Upper lobe of left lung (tissue), 6 donors: ENCODE measurements at regions not wholly inside any gene's neighbourhood (a gene's known extent, or its start where the extent isn't known, plus 50 kb on each side); places are given as distances from the start of the nearest gene placed in this dataset.

Experiments
- ATAC-seq, 2 donors: fragments of 200-7000 bp; cut with Tn5 transposase; one replicate each; pipeline ENCODE4 v1.9.1; 2022; ENCODE audit warnings: mild to moderate bottlenecking in 2 of 2, moderate library complexity in 2 of 2; ENCODE audit not compliant: low FRiP score in 2 of 2
- DNase-seq, 2 donors: peaks; one replicate each; pipeline ENCODE4 v3.0.0-alpha.2; 2019 to 2020
- H3K27ac ChIP-seq, 4 donors: fragments of 200-600 bp; sonication (generic); one replicate each; pipeline ENCODE4 v1.5.1; 2016 to 2019
- H3K27me3 ChIP-seq, 4 donors: fragments of 200-600 bp; sonication (generic); one replicate each; pipeline ENCODE4 v1.5.1; 2017 to 2019
- H3K36me3 ChIP-seq, 4 donors: fragments of 200-600 bp; sonication (generic); one replicate each; pipeline ENCODE4 v1.5.1; 2016 to 2019
- H3K4me1 ChIP-seq, 4 donors: fragments of 200-600 bp; sonication (generic); one replicate each; pipeline ENCODE4 v1.5.1; 2018 to 2019
- H3K4me3 ChIP-seq, 4 donors: fragments of 200-600 bp; sonication (generic); one replicate each; pipeline ENCODE4 v1.5.1; 2017 to 2019; ENCODE audit warnings: mild to moderate bottlenecking in 2 of 4, moderate library complexity in 1 of 4
- H3K9me3 ChIP-seq, 4 donors: fragments of 200-600 bp; sonication (generic); one replicate each; pipeline ENCODE4 v1.5.1; 2018 to 2019
- EP300 ChIP-seq, 4 donors: sonication (generic); formaldehyde crosslinking; IDR thresholded peaks; one replicate each; pipeline ENCODE4 v1.5.1; 2017; ENCODE audit warnings: antibody characterized with exemption in 4 of 4, control low read depth in 2 of 4
- POLR2A ChIP-seq, 4 donors: fragments of 450-650 bp; IDR thresholded peaks; one replicate each; pipeline ENCODE4 v1.5.1; 2016 to 2017; ENCODE audit warnings: antibody characterized with exemption in 4 of 4, mild to moderate bottlenecking in 2 of 4
- POLR2AphosphoS5 ChIP-seq, 2 donors: sonication (generic); formaldehyde crosslinking; IDR thresholded peaks; one replicate each; pipeline ENCODE4 v1.5.1; 2017; ENCODE audit warnings: antibody characterized with exemption in 2 of 2
- WGBS, 2 donors: methylation state at CpG; one replicate each; pipeline ENCODE4 v1.1.5; 2017 to 2018; 5-methylcytosine and 5-hydroxymethylcytosine counted together
- TF ChIP-seq, protein P1 (sequence below), 6 experiments: fragments of 450-650 bp in 4 of 6; fragments of 200-600 bp in 2 of 6; sonication (generic) in 2 of 6; IDR thresholded peaks; one replicate each; pipeline ENCODE4 v1.5.1; 2016 to 2019; ENCODE audit warnings: antibody characterized with exemption in 6 of 6
- donor health status: DM: no; HTN: no; CAD: no; lungs with moderate emphysema.
- donor health status: DM: no; HTN: yes; CAD: no; lungs with severe emphysema.

DNA sequence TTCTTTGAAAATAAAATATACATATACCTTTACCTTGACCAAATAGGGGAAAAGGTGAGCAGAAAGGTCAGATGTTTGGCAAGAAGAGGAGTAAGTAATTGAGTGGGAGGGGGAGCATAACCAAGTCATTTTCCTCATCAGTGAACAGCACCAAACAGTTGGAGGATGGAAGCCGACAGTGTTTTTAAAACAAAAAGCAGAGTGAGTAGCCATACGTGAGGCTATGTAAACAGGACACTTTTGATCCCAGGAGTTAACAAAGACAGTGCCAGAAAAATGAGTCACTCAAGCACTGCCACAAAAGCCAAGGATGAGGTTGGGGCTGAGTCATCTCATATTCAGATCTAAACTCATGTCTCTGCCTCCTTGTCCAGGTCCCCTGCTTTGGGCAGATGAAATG is 734.7 kb downstream of the KCNA4 start:
- no peak overlapping the region for H3K27ac ChIP-seq
- H3K9me3 ChIP-seq = no peaks in the 10 kb centered on the region
- TF ChIP-seq POLR2A (IDR thresholded peaks at IDR 0.05) (no peak), POLR2AphosphoS5 (IDR thresholded peaks at IDR 0.05) (no peak)
- H3K4me1 ChIP-seq = no peaks in the 10 kb centered on the region
- ATAC-seq = peak in 1 of 2 donors; percentile 71
- DNase-seq = no peak
- H3K4me3 ChIP-seq = no peak overlapping the region
- no peaks in the 10 kb centered on the region for H3K36me3 ChIP-seq
- H3K27me3 ChIP-seq = no peaks in the 10 kb centered on the region
- WGBS, 2 donors = 16 to 42% methylated on average over 2 of the region's 2 CpGs

DNA sequence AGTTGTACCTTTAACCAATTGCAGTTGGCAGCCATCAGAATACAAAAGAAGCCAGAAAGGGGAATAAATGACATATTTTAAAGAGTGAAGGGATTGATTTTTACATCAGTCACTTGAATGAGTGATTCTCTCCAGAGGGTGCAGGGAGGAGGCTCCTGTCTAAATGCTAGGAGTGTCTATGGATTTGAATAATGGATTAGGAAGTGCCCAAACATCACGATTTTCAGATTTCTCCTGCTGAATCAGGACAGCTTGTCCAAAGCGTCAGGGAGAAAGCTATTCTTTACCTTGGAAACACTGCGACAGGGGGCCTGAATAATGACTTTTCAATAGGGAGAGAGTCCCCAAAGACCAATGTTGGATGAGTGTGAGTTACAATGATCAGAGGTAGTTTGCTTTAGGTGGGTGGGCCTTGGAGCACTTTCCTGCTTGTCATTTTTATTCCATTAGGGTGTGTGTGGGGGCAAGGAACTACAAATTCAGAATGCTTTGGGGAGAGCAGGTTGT is 735.5 kb downstream of the KCNA4 start:
- Histone ChIP-seq H3K9me3 (no peaks in the 10 kb centered on the region), H3K27ac (no peak overlapping the region), H3K27me3 (no peaks in the 10 kb centered on the region), H3K4me3 (no peak overlapping the region), H3K36me3 (no peaks in the 10 kb centered on the region), H3K4me1 (no peaks in the 10 kb centered on the region)
- ATAC-seq = no peak
- no peak for DNase-seq
- 49 to 71% methylated on average over 3 of the region's 3 CpGs for WGBS, 2 donors
- TF ChIP-seq, protein P1, sequence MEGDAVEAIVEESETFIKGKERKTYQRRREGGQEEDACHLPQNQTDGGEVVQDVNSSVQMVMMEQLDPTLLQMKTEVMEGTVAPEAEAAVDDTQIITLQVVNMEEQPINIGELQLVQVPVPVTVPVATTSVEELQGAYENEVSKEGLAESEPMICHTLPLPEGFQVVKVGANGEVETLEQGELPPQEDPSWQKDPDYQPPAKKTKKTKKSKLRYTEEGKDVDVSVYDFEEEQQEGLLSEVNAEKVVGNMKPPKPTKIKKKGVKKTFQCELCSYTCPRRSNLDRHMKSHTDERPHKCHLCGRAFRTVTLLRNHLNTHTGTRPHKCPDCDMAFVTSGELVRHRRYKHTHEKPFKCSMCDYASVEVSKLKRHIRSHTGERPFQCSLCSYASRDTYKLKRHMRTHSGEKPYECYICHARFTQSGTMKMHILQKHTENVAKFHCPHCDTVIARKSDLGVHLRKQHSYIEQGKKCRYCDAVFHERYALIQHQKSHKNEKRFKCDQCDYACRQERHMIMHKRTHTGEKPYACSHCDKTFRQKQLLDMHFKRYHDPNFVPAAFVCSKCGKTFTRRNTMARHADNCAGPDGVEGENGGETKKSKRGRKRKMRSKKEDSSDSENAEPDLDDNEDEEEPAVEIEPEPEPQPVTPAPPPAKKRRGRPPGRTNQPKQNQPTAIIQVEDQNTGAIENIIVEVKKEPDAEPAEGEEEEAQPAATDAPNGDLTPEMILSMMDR (IDR thresholded peaks at IDR 0.05) = no peak
- no peak for TF ChIP-seq EP300 (IDR thresholded peaks at IDR 0.05)
- TF ChIP-seq POLR2AphosphoS5 (IDR thresholded peaks at IDR 0.05) = no peak
- TF ChIP-seq POLR2A (IDR thresholded peaks at IDR 0.05) = no peak

DNA sequence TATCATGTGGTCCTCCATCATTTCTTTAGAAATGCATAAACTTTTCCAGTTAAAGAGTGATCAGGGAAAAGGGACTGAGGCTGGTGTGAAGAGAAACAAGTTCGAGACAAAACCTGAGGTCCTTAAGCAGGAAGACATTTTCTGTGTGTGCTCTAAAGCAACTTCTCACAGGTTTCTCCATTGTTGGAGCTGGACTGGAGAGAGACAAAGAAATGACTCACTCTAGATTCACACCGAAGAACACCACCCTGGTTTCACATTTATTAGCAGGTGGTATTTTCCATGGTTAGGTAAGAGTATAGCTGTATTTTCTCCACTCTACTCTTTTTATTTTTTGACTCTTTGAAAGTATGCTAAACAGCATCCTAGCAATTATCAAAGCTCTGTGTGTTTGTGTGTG is 736.4 kb downstream of the KCNA4 start:
- H3K27me3 ChIP-seq = no peaks in the 10 kb centered on the region
- no peaks in the 10 kb centered on the region for H3K9me3 ChIP-seq
- 65 to 77% methylated on average over 2 of the region's 2 CpGs for WGBS, 2 donors
- H3K4me3 ChIP-seq = no peak overlapping the region
- H3K4me1 ChIP-seq = no peaks in the 10 kb centered on the region
- DNase-seq (no peak), ATAC-seq (no peak)
- TF ChIP-seq, protein P1 (IDR thresholded peaks at IDR 0.05) = no peak
- no peak for TF ChIP-seq POLR2A (IDR thresholded peaks at IDR 0.05)
- TF ChIP-seq EP300 (IDR thresholded peaks at IDR 0.05) = no peak
- TF ChIP-seq POLR2AphosphoS5 (IDR thresholded peaks at IDR 0.05) = no peak
- H3K27ac ChIP-seq = no peak overlapping the region
- no peaks in the 10 kb centered on the region for H3K36me3 ChIP-seq

DNA sequence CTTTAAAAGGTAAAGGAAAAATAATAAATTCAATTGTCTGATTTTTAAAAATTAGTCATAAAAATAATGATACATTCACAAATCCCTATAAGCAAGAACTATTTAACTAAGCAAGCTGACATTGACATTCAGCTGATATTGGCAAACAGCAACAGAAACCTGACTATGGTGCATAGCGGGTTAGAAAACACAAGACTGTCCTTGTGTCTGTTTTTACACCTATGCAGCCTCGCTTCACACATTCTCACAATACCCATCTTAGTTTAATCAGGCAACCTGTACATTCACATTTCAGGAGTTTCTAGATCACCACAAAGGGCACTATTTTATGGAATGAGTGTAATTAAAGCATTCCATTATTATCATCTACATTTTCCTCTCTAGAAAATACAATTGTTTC is 737.1 kb downstream of the KCNA4 start:
- Histone ChIP-seq H3K27ac (no peak overlapping the region), H3K36me3 (no peaks in the 10 kb centered on the region), H3K9me3 (no peaks in the 10 kb centered on the region), H3K4me3 (no peak overlapping the region), H3K4me1 (no peaks in the 10 kb centered on the region), H3K27me3 (no peaks in the 10 kb centered on the region)
- 85 to 92% methylated on average over 2 of the region's 2 CpGs for WGBS, 2 donors
- DNase-seq (no peak), ATAC-seq (no peak)
- TF ChIP-seq EP300 (IDR thresholded peaks at IDR 0.05) = no peak

DNA sequence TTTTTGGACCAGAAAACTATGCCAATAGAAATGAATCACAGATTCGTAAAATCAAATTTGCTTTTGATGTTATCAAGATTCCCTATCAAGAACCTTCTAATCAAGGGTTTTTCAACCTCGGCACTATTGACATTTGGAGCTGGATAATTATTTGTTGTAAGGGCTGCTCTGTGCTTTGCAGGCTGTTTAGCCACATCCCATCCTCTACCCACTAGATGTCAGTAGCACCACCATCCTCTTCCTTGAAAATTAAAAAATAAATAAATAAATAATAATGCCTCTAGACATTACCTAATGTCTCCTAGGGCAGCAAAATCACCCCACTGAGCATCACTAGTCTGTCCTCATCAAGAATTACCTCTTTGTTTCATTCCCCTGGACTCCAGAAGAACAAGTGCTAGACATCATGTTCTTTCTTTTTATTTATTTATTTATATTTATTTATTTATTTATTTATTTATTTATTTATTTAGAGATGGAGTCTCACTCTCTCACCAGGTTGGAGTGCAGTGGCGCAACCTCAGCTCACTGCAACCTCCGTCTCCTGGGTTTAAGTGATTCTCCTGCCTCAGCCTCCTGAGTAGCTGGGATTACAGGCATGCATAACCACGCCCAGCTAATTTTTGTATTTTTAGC is 744.7 kb downstream of the KCNA4 start:
- no peak overlapping the region for H3K4me3 ChIP-seq
- no peak for DNase-seq

More for the DNA sequence above, 744.7 kb downstream of the KCNA4 start:
- H3K9me3 ChIP-seq = no peaks in the 10 kb centered on the region
- H3K27ac ChIP-seq = no peak overlapping the region
- H3K36me3 ChIP-seq = no peaks in the 10 kb centered on the region
- H3K27me3 ChIP-seq = no peaks in the 10 kb centered on the region
- TF ChIP-seq, protein P1 (IDR thresholded peaks at IDR 0.05) = no peak
- TF ChIP-seq POLR2A (IDR thresholded peaks at IDR 0.05) (no peak), POLR2AphosphoS5 (IDR thresholded peaks at IDR 0.05) (no peak), EP300 (IDR thresholded peaks at IDR 0.05) (no peak)
- no peaks in the 10 kb centered on the region for H3K4me1 ChIP-seq
- 79 to 83% methylated on average over 5 of the region's 5 CpGs for WGBS, 2 donors
- ATAC-seq = peak in 1 of 2 donors; percentile 44
